Loucy (cell line): ENCODE measurements at regions not wholly inside any gene's neighbourhood (a gene's known extent, or its start where the extent isn't known, plus 50 kb on each side); places are given as distances from the start of the nearest gene placed in this dataset.

ENCODE experiments used
- CTCF ChIP-seq: fragments of 200-600 bp; sonication (generic); conservative IDR thresholded peaks from 2 replicates; pipeline ENCODE4 v1.5.1; 2014; ENCODE audit warnings: mild to moderate bottlenecking, antibody characterized with exemption, low read length
- EZH2phosphoT487 ChIP-seq: fragments of 200-600 bp; IDR thresholded peaks from 2 replicates; pipeline ENCODE4 v1.6.1; 2018; ENCODE audit warnings: antibody characterized with exemption, mild to moderate bottlenecking, moderate library complexity, borderline replicate concordance

- TF ChIP-seq CTCF (no peak), EZH2phosphoT487 (no peak)
Observed at GRCh38 chr12:91781114-91781513, 364.5 kb downstream of the BTG1 start.
